AG04449 (cell line): ENCODE measurements at regions not wholly inside any gene's neighbourhood (a gene's known extent, or its start where the extent isn't known, plus 50 kb on each side); places are given as distances from the start of the nearest gene placed in this dataset.

Source experiments
- CTCF ChIA-PET: fragments of 350-600 bp; formaldehyde crosslinking; extraction: SDS; loops from one replicate; lab custom pipeline; 2021; ENCODE audit warnings: antibody characterized with exemption; lab: Yijun Ruan, JAX
- POLR2A ChIA-PET: fragments of 400-600, 350-600 bp; formaldehyde crosslinking; extraction: SDS; loops from one replicate; lab custom pipeline; 2020; ENCODE audit warnings: antibody characterized with exemption, inconsistent platforms; lab: Yijun Ruan, JAX
- DNase-seq: peaks from one replicate; pipeline ENCODE4 v3.0.0-alpha.2; 2010; ENCODE audit warnings: low read depth, low spot score
- H3K4me3 ChIP-seq: 2 replicates; pipeline ENCODE4 v1.5.1; 2011; ENCODE audit warnings: low read depth, mild to moderate bottlenecking, control low read depth, low read length
- TF ChIP-seq, protein P1 (sequence below): IDR thresholded peaks from one replicate; pipeline ENCODE4 v1.5.1; 2011; ENCODE audit warnings: mild to moderate bottlenecking, moderate library complexity, low read length, control low read depth, inconsistent platforms; ENCODE audit not compliant: insufficient read depth; ENCODE audit errors: missing control alignments

DNA sequence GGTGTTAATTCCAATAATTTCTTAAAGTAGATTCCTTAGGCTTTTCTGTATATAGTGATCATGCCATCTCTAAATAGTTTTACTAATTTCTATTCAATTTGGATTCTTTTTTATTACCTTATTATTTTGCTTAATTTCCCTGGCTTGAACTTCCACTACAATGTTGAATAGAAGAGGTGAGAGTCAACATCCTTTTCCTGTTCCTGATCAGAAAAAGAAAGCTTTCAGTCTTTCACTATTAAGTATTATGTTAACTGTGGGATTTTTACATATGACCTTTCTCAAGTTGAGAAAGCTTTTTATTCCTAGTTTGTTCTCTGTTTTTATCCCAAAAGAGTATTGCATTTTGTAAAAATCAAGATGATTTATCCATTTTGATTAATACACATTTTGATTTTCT is 574.5 kb upstream of the TLE4 start:
- POLR2A ChIA-PET: no interaction called here
- CTCF ChIA-PET: no interaction called here
- no peak overlapping the region for H3K4me3 ChIP-seq
- TF ChIP-seq, protein P1, sequence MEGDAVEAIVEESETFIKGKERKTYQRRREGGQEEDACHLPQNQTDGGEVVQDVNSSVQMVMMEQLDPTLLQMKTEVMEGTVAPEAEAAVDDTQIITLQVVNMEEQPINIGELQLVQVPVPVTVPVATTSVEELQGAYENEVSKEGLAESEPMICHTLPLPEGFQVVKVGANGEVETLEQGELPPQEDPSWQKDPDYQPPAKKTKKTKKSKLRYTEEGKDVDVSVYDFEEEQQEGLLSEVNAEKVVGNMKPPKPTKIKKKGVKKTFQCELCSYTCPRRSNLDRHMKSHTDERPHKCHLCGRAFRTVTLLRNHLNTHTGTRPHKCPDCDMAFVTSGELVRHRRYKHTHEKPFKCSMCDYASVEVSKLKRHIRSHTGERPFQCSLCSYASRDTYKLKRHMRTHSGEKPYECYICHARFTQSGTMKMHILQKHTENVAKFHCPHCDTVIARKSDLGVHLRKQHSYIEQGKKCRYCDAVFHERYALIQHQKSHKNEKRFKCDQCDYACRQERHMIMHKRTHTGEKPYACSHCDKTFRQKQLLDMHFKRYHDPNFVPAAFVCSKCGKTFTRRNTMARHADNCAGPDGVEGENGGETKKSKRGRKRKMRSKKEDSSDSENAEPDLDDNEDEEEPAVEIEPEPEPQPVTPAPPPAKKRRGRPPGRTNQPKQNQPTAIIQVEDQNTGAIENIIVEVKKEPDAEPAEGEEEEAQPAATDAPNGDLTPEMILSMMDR: no peak
- no peak for DNase-seq

GRCh38 chr9:79000230-79001002 is 571.3 kb upstream of the TLE4 start:
- ChIA-PET CTCF (no interaction called here), POLR2A (no interaction called here)
- DNase-seq: no peak
- TF ChIP-seq, protein P1: no peak
- no peak overlapping the region for H3K4me3 ChIP-seq

DNA sequence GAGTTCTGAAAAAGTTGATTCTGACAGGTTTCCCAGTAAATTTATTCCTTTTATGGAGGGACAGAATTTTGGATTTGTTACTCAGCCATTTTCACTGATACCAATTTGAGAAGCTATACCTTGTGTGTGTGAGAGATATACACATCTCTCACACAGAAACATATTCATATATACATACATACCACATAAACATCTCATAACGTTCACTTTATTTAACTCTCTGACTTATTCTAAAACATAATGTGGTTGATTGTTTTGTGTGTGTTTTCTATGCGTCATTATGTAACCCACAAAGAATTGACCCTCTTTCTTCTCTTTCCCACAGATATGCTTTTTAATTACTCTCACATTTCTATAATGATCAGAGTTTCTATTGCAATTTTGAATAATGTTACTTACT is 570.8 kb upstream of the TLE4 start:
- ChIA-PET POLR2A (no interaction called here), CTCF (no interaction called here)
- H3K4me3 ChIP-seq: no peak overlapping the region
- TF ChIP-seq, protein P1: no peak
- DNase-seq: no peak

GRCh38 chr9:79003514-79003913 is 568.3 kb upstream of the TLE4 start:
- ChIA-PET POLR2A (no interaction called here), CTCF (no interaction called here)
- no peak overlapping the region for H3K4me3 ChIP-seq
- no peak for DNase-seq
- TF ChIP-seq, protein P1: no peak

DNA sequence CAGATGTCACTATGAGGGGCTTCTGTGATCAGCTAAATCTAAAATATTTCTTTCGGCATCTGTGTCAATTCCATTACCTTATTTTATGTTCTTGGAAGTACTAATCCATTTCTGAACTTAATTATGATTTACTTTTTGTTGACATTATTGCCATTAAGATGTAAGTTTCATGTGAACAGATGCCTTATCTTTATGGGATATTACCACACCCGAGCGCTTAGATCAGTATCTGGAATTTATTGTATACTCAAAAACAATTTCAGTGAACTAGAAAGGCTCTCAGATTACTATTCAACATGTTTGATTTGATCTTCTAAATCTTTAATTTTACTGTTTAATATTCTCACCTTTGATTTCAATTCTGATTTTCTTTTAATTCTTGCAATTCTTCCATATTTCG is 567.7 kb upstream of the TLE4 start:
- POLR2A ChIA-PET: no interaction called here
- no peak for DNase-seq
- CTCF ChIA-PET: no interaction called here
- H3K4me3 ChIP-seq: no peak overlapping the region
- TF ChIP-seq, protein P1: no peak

GRCh38 chr9:79006546-79006945 is 565.2 kb upstream of the TLE4 start:
- DNase-seq: no peak
- CTCF ChIA-PET: no interaction called here
- H3K4me3 ChIP-seq: no peak overlapping the region
- TF ChIP-seq, protein P1: no peak
- POLR2A ChIA-PET: no interaction called here
